ENCODE measurements at regions not wholly inside any gene's neighbourhood (a gene's known extent, or its start where the extent isn't known, plus 50 kb on each side); places are given as distances from the start of the nearest gene placed in this dataset.

DNA sequence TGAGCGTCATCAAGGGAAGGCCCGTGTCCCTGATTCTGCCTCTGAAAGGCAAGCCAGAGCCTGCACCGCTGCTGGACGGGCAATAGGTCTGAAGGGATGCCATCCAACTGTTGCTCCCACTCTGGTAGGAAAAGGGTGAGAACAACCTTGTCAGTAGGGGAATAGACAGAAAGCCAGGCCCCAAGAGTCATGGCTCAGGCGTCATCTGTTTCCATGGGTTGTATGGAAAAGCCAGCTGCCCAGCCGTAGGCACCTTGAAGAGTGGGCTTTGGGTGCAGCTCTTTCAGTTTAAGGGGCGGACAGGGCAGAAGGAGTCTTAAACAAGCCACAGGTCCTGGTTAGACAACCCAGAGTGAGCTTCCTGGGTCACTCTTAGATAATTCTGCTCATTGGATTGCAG, 66.5 kb downstream of the RNF6 start:
- H3K79me2 ChIP-seq (ENCODE audit: control insufficient read depth, insufficient read depth, low read length) = no peaks in the 10 kb centered on the region
- no peaks in the 10 kb centered on the region for H3K9me3 ChIP-seq (ENCODE audit: control insufficient read depth, low read depth, low read length)
- no peak overlapping the region for H2AFZ ChIP-seq (ENCODE audit: control insufficient read depth, low read length)
- H3K4me1 ChIP-seq (ENCODE audit: control insufficient read depth, extremely low read depth, insufficient read depth, low read length) = no peaks in the 10 kb centered on the region
- FAIRE-seq = no peak
- no peaks in the 10 kb centered on the region for H4K20me1 ChIP-seq (ENCODE audit: control insufficient read depth, extremely low read depth, insufficient read depth, low read length)
- no peak overlapping the region for H3K4me2 ChIP-seq (ENCODE audit: control insufficient read depth, extremely low read depth, insufficient read depth, low read depth, low read length)
- H3K36me3 ChIP-seq (ENCODE audit: control insufficient read depth in 2 of 2, extremely low read depth in 1 of 2, insufficient read depth in 2 of 2, low read length in 2 of 2) = no peaks in the 10 kb centered on the region
- H3K9ac ChIP-seq (ENCODE audit: control insufficient read depth, extremely low read depth, insufficient read depth, low read length) = no peak overlapping the region
- DNase-seq (ENCODE audit: low read depth, low spot score) = no peak
- dilution Hi-C loops (cut with MboI; ENCODE audit: extremely low pct_ligation_motif_present, low sequenced_read_pairs) = no loop called here
- H3K9me1 ChIP-seq (ENCODE audit: control insufficient read depth, extremely low read depth, insufficient read depth, low read length) = no peaks in the 10 kb centered on the region
- peaks cover 6% of the 10 kb centered on the region for H3K27me3 ChIP-seq (ENCODE audit: control insufficient read depth, extremely low read depth, insufficient read depth, low read length)
- no peak for TF ChIP-seq EZH2 (IDR thresholded peaks at IDR 0.05; ENCODE audit: low read length)
- TF ChIP-seq, protein P1, sequence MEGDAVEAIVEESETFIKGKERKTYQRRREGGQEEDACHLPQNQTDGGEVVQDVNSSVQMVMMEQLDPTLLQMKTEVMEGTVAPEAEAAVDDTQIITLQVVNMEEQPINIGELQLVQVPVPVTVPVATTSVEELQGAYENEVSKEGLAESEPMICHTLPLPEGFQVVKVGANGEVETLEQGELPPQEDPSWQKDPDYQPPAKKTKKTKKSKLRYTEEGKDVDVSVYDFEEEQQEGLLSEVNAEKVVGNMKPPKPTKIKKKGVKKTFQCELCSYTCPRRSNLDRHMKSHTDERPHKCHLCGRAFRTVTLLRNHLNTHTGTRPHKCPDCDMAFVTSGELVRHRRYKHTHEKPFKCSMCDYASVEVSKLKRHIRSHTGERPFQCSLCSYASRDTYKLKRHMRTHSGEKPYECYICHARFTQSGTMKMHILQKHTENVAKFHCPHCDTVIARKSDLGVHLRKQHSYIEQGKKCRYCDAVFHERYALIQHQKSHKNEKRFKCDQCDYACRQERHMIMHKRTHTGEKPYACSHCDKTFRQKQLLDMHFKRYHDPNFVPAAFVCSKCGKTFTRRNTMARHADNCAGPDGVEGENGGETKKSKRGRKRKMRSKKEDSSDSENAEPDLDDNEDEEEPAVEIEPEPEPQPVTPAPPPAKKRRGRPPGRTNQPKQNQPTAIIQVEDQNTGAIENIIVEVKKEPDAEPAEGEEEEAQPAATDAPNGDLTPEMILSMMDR (optimal IDR thresholded peaks at IDR 0.05 in 1 of 3, IDR thresholded peaks at IDR 0.05 in 1 of 3, conservative IDR thresholded peaks at IDR 0.05 in 1 of 3; ENCODE audit: extremely low read depth in 1 of 3, insufficient read depth in 2 of 3, low read length in 3 of 3) = no peak
- no peak overlapping the region for H3K27ac ChIP-seq (ENCODE audit: control insufficient read depth, insufficient read depth, low read length)
- no peak overlapping the region for H3K4me3 ChIP-seq (ENCODE audit: control insufficient read depth in 2 of 3, extremely low read depth in 1 of 3, insufficient read depth in 2 of 3, low read depth in 1 of 3, low read length in 3 of 3)

DNA sequence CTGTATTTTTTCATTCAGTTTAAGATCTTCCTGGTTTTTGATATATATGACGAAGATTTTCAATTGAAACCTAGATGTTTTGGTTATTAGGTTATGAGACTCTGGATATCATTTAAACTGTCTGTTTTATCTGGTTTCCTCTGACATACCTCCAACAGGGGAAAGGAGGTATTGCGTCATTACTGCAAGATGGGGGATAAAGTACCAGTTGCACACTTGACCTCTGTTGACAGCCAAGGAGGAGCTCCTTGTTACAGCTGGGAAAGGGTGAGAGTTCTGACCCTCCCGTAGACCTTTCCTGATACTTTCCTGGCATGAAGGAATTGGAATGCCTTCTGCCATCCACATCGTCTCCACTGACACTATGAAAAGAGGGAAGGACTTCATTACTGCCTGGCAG, 82.0 kb upstream of the SHISA2 start:
- Histone ChIP-seq H3K9ac (ENCODE audit: control insufficient read depth, extremely low read depth, insufficient read depth, low read length) (no peak overlapping the region), H3K9me3 (ENCODE audit: control insufficient read depth, low read depth, low read length) (no peaks in the 10 kb centered on the region), H3K79me2 (ENCODE audit: control insufficient read depth, insufficient read depth, low read length) (no peaks in the 10 kb centered on the region), H2AFZ (ENCODE audit: control insufficient read depth, low read length) (no peak overlapping the region), H4K20me1 (ENCODE audit: control insufficient read depth, extremely low read depth, insufficient read depth, low read length) (no peaks in the 10 kb centered on the region), H3K27ac (ENCODE audit: control insufficient read depth, insufficient read depth, low read length) (no peak overlapping the region), H3K27me3 (ENCODE audit: control insufficient read depth, extremely low read depth, insufficient read depth, low read length) (no peaks in the 10 kb centered on the region), H3K4me1 (ENCODE audit: control insufficient read depth, extremely low read depth, insufficient read depth, low read length) (no peaks in the 10 kb centered on the region), H3K4me3 (ENCODE audit: control insufficient read depth in 2 of 3, extremely low read depth in 1 of 3, insufficient read depth in 2 of 3, low read depth in 1 of 3, low read length in 3 of 3) (no peak overlapping the region), H3K36me3 (ENCODE audit: control insufficient read depth in 2 of 2, extremely low read depth in 1 of 2, insufficient read depth in 2 of 2, low read length in 2 of 2) (no peaks in the 10 kb centered on the region), H3K9me1 (ENCODE audit: control insufficient read depth, extremely low read depth, insufficient read depth, low read length) (no peaks in the 10 kb centered on the region), H3K4me2 (ENCODE audit: control insufficient read depth, extremely low read depth, insufficient read depth, low read depth, low read length) (no peak overlapping the region)
- dilution Hi-C loops (cut with MboI; ENCODE audit: extremely low pct_ligation_motif_present, low sequenced_read_pairs) = no loop called here
- no peak for FAIRE-seq
- TF ChIP-seq, protein P1 (optimal IDR thresholded peaks at IDR 0.05 in 1 of 3, IDR thresholded peaks at IDR 0.05 in 1 of 3, conservative IDR thresholded peaks at IDR 0.05 in 1 of 3; ENCODE audit: extremely low read depth in 1 of 3, insufficient read depth in 2 of 3, low read length in 3 of 3) = no peak
- TF ChIP-seq EZH2 (IDR thresholded peaks at IDR 0.05; ENCODE audit: low read length) = no peak
- DNase-seq (ENCODE audit: low read depth, low spot score) = no peak

All from keratinocyte (primary cell).